GM12864 (cell line): ENCODE measurements at regions not wholly inside any gene's neighbourhood (a gene's known extent, or its start where the extent isn't known, plus 50 kb on each side); places are given as distances from the start of the nearest gene placed in this dataset.

Experiments
- DNase-seq: peaks from one replicate; pipeline ENCODE4 v3.0.0-alpha.2; 2011; ENCODE audit warnings: low read depth
- H3K4me3 ChIP-seq: 2 replicates; pipeline ENCODE4 v1.5.1; 2011; ENCODE audit warnings: mild to moderate bottlenecking, low read depth, low read length, control low read depth
- CTCF ChIP-seq: IDR thresholded peaks from 2 replicates; pipeline ENCODE4 v1.5.1; 2011; ENCODE audit warnings: low read depth, mild to moderate bottlenecking, moderate library complexity, low read length, control low read depth, inconsistent platforms; ENCODE audit errors: missing control alignments

- no peak for DNase-seq
- no peak overlapping the region for H3K4me3 ChIP-seq
- TF ChIP-seq CTCF: no peak
These were observed 228.6 kb upstream of the PMEPA1 start for GRCh38 chr20:57938158-57939108.

GRCh38 chr20:57936636-57937385, 227.0 kb upstream of the PMEPA1 start:
- no peak for TF ChIP-seq CTCF
- H3K4me3 ChIP-seq: no peak overlapping the region
- no peak for DNase-seq

DNA sequence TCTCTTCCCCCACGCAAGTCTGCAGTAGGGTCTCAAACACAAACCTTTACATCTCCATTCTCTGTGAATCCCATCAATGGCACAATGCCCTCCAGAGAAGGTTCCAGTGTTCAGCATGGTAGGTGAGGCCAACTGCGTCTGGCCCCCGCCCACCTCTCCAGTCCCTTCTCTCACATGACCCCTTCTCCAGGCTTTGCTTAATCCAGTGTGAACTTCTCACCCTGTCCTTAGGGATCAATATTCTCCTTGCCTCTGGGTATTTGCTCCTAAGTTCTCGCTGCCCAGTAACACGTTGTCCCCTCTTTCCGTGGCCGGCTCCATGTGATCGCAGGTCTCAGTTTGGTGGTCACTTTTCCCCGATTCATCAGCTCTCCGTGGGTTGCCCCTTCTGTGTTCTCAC, 225.1 kb upstream of the PMEPA1 start:
- DNase-seq: no peak
- no peak overlapping the region for H3K4me3 ChIP-seq
- TF ChIP-seq CTCF: no peak

GRCh38 chr20:57934007-57934805, 224.4 kb upstream of the PMEPA1 start:
- no peak for DNase-seq
- no peak overlapping the region for H3K4me3 ChIP-seq
- no peak for TF ChIP-seq CTCF

GRCh38 chr20:57932227-57932864, 222.5 kb upstream of the PMEPA1 start:
- TF ChIP-seq CTCF: no peak
- H3K4me3 ChIP-seq: no peak overlapping the region
- DNase-seq: no peak

DNA sequence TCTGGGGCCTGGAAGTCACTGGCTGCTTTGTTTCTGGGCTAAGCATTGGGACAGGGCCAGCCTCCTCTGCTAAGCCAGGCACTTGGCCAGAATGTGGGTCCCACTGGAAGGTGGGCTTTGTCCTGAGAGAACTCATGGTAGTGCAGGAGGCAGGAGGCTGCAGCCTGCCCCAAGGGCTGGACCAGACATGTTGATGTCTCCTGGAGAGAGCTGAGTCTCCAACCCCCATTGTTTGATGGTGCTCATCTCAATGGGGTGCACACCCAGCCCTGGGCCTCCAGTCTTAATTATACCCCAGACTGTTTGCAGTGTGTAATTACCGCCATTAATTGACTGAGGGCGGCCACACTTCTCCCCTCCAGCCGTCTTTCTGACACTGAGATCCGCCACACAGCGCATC, 220.5 kb upstream of the PMEPA1 start:
- TF ChIP-seq CTCF: no peak
- no peak overlapping the region for H3K4me3 ChIP-seq
- DNase-seq: no peak
